ENCODE measurements at regions not wholly inside any gene's neighbourhood (a gene's known extent, or its start where the extent isn't known, plus 50 kb on each side); places are given as distances from the start of the nearest gene placed in this dataset.
A peak's percentile ranks its signal among the peaks of the same experiment; 100 is the strongest.

- no peak for DNase-seq (ENCODE audit: low read depth)
These were observed 322.6 kb upstream of the KCNH8 start for GRCh38 chr3:18825665-18826064.

- no peak for DNase-seq (ENCODE audit: low read depth)
These were observed 335.0 kb upstream of the KCNH8 start for GRCh38 chr3:18813300-18813699.

GRCh38 chr3:18812316-18812715 is 336.0 kb upstream of the KCNH8 start:
- DNase-seq (ENCODE audit: low read depth), result peak; percentile 8

GRCh38 chr3:18810306-18810661 is 338.0 kb upstream of the KCNH8 start:
- no peak for DNase-seq (ENCODE audit: low read depth)

DNA sequence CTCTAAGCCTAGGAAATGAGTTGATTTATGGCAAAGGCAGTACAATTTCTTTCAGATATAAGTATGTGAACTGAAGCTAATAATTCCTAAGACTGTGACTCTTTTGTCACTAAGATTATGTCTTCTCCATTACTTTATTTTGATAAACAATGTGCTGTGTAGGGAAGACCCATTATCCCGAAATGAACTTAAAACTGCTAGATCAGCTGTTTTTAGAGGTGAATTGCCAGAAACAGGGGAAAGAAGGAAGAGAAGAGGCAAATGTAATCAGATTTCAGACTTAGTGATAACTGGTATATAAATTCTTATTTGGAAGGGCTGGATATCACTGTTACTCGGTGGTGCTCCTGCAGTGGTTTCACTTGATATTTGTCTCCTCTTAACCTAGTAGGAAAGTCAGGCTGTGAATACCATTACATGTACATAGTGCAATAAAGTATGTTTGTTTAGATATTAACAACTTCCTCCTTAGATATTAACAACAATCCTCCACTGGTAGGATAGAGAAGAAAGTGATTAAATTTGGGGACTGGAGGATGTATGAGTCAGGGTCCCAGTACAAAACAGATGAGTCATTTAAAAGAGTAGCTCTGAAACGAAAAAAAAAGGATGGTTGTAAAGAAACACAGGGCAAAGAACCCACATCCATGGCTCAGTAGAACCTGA is 338.5 kb upstream of the KCNH8 start:
- DNase-seq (ENCODE audit: low read depth), result no peak

GRCh38 chr3:18808429-18808828 is 339.9 kb upstream of the KCNH8 start:
- no peak for DNase-seq (ENCODE audit: low read depth)

DNA sequence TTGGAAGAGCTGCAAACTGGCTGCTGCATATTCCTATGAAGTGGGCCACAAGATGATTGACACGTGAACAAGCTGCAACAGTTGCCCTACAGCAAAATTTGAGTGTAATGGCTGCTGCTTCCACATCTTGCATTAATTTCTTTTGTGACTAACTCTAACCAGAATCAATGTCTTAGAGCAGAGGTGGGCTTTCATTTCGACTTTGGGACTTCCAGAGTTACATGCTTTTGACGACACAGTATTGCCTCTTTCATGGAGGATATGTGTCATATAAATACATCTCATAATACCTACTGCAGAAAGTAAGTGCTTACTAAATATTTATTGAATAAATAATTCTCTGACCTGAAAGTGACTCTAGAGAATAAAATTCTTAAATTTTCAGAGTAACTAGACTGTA is 340.7 kb upstream of the KCNH8 start:
- DNase-seq (ENCODE audit: low read depth), result no peak

DNA sequence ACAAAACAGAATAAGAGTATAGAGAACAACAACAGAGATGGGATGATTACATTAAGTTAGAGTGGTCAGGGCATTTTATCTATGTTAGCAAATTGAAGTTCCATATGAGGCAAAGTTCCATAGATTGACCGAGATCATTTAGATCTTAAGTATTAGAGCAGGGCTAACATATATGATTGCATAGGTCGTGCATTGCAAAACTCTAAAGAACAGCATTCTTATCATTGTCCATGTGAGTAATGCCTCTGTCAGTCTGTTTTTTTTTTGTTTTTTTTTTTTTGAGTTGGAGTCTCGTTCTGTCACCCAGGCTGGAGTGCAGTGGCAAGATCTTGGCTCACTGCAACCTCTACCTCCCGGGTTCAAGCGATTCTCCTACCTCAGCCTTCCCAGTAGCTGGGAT is 341.7 kb upstream of the KCNH8 start:
- no peak for DNase-seq (ENCODE audit: low read depth)

- no peak for DNase-seq (ENCODE audit: low read depth)
These were observed 350.9 kb upstream of the KCNH8 start for GRCh38 chr3:18797378-18797777.

DNA sequence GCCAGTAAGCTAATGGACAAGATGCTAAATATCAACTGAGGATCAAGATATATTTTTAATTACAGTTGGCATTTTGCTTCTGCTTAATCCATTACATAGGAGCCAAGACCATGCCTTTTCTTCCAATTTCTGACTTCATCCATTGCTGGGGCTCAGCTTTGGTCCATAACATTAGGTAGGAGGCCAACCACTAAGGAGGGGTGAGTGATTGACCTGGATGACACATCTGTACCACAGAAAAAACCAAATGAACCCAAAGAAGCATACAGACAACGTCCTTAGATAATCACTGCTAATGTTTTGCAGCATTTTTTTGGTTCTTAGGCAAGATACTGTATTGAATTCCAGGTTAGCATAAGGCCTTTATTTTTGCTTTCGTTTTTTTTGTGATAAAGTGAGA is 353.2 kb upstream of the KCNH8 start:
- DNase-seq (ENCODE audit: low read depth), result no peak

- no peak for DNase-seq (ENCODE audit: low read depth)
These were observed 356.6 kb upstream of the KCNH8 start for GRCh38 chr3:18791752-18792151.

GRCh38 chr3:18791182-18791581 is 357.1 kb upstream of the KCNH8 start:
- no peak for DNase-seq (ENCODE audit: low read depth)

- DNase-seq (ENCODE audit: low read depth), result no peak
These were observed 357.9 kb upstream of the KCNH8 start for GRCh38 chr3:18790384-18790783.

DNA sequence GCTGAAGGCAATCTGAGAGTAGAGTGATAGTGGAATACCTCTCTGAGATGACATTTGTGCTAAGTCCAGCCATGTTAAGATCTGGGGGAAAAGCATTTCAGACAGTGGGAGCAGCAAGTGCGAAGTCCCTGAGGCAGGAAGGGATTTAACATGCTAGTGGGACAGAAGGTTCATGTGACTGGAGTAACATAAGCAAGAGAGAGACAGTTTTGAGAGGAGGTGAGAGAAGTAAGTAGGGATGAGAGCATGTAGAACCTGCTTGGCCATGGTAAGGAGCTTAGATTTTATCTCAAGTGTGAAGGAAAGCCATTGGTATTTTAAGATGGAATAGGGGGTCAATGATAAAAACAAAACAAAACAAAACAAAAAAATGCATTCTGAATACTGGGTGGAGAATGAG is 358.6 kb upstream of the KCNH8 start:
- no peak for DNase-seq (ENCODE audit: low read depth)

DNA sequence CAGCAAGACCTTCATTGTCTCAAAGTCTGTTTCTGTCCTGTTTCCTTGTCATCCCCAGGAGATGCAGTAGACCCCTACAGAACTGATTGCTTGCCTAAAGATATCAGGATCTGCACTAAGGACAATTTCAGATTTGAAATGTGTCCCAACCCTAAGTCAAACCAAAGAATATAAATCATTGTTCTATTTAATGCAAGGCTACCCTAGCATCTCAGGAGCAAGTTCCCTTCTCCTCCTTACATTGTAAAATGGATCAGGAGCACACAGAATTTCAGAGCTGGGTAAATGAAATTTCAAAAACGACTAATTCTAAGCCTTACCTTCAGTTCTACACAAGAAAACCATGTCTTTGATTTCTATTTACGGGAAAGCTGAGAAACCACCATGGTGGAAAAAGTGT is 360.9 kb upstream of the KCNH8 start:
- no peak for DNase-seq (ENCODE audit: low read depth)

GRCh38 chr3:18786650-18787323 is 361.5 kb upstream of the KCNH8 start:
- no peak for DNase-seq (ENCODE audit: low read depth)

GRCh38 chr3:18782191-18782590 is 357.1 kb upstream of the SATB1 start:
- DNase-seq (ENCODE audit: low read depth), result no peak

DNA sequence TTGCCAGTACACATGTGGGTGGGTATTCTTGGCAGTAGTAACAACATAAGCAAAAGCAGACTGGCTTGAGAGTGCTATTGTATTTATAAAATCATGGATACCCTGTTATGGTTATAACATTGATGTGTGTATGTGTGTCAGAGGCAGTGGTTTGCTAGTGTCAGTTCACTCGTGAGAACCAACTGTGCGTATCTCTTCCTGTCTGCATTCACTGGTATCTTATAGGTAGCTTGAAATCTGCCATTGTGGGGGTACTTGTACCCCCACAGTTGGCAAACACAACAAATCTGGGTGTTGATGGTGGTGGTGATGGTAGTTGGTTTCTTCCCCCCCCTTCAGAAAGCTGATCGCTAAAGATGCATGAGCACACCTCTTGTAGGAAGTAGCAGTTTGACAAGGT is 355.8 kb upstream of the SATB1 start:
- no peak for DNase-seq (ENCODE audit: low read depth)

GRCh38 chr3:18779704-18780103 is 354.6 kb upstream of the SATB1 start:
- DNase-seq (ENCODE audit: low read depth), result no peak

DNA sequence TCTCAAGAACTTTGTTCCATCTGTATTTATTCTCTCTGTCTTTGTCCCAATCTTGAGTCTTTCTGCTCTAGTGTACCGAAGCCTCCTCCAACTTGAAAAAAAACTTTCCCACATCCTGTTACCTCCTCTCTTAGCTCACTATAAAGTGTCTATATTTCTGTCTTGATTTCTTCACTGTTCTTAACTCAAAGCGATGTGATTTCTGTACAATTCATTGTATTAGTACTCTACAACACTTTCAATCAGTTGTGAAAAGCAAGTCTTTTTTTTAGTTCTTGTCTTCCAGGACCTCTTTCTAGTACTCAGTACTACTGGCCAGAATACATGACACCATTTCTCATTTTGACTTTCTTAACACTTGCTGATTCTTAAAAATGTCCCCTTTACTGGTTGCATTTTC is 353.5 kb upstream of the SATB1 start:
- no peak for DNase-seq (ENCODE audit: low read depth)

DNA sequence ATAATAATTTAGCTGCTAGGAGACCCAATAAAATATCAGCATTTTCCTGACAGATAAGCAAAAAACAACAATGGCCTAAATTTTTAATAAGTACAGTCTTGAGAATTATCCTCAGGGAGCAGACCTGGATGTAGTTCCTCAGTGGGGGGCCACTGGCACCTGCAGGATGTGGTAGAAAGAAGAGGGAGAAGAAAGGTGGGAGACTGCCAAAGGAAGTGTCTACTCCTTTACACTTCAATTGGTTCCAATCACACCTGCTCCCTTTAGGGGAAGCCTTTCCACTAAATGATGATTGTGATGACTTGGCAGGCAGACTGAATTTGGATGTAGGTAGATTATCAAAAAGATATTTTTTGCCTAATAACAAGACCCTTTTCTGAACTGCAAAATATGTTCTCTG is 353.0 kb upstream of the SATB1 start:
- DNase-seq (ENCODE audit: low read depth), result no peak

DNA sequence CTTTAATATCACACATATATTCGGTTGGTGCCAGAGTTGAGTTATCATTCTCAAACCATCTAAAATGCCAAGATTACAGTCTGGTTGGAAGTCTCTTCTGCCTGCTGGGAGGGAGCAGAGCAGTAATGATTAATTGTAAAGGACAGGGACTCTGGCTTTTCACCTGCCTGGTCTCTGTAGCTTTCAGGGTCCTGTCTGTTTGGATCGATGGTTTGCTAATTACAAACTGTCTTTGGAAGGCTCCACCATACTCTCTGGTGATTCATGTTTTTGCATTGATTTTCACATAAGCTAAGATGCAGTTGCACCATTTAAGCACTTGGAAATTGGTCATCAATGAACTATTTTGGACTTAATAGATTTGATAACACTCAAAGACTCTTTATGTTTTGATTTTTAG is 350.4 kb upstream of the SATB1 start:
- DNase-seq (ENCODE audit: low read depth), result no peak

DNA sequence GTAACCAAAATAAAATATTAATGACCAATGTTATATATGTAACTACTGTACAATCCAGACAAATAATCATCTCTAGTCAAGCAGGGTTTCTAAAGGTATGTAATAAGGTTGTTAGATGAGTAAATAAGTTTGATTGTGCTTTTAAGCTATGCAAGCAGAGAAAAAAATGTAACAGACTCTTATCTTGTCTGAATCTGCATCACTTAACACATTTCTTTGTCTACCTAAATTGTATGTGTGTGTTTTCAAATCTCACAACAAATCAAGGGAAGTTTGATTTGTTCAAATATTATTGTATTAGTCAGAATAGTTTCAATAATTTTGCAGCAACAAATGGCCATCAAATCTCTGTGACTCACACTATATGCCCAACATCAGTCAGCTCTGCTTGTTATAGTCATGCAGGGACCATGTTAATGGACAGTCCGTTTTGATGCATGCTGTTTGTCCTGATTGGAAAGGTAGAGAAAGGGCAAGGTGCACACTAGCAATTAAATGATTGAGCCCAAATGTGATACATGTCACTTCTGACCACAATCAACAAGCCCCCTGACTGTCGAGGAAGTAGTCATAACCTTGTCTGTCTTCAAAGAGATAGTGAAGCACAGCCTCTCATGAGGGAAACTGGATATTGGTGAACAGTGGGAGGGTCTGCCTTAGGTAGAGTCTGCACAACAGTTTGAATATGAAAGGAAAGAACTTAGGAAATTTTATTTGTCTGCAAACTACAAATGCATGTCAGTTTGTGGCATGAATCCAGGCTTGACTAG is 349.4 kb upstream of the SATB1 start:
- no peak for DNase-seq (ENCODE audit: low read depth)

All from non-pigmented ciliary epithelial cell (primary cell).